ENCODE measurements at regions not wholly inside any gene's neighbourhood (a gene's known extent, or its start where the extent isn't known, plus 50 kb on each side); places are given as distances from the start of the nearest gene placed in this dataset.

- Histone ChIP-seq H3K56ac (ENCODE audit: extremely low read depth, insufficient read depth, low read length) (no peak overlapping the region), H3K4me3 (ENCODE audit: insufficient read depth, low read depth, low read length) (no peak overlapping the region), H3K4me2 (ENCODE audit: low read depth, low read length) (peak overlapping the region; percentile 1; the same call in 1 of the 2 replicates), H3K36me3 (ENCODE audit: control insufficient read depth, insufficient read depth, low read length) (no peaks in the 10 kb centered on the region), H3K4me1 (ENCODE audit: control insufficient read depth, insufficient read depth, low read length) (peaks cover 8% of the 10 kb centered on the region), H3K27ac (ENCODE audit: insufficient read depth, low read length) (no peak overlapping the region), H4K5ac (ENCODE audit: low read depth, low read length) (no peak overlapping the region), H4K20me1 (ENCODE audit: insufficient read depth, low read length) (no peaks in the 10 kb centered on the region; the same call in 1 of the 2 replicates), H2BK15ac (ENCODE audit: low read depth, low read length) (no peak overlapping the region), H2BK20ac (ENCODE audit: low read depth, low read length) (peak overlapping the region; percentile 27; the same call in 1 of the 2 replicates), H3K9me1 (ENCODE audit: insufficient read depth, low read length) (no peaks in the 10 kb centered on the region; the same call in 1 of the 2 replicates), H3K4ac (ENCODE audit: low read depth, low read length) (peak overlapping the region; percentile 58; the same call in 1 of the 2 replicates), H3K18ac (ENCODE audit: low read depth, low read length) (peak overlapping the region; percentile 6; the same call in 1 of the 2 replicates), H3K79me1 (ENCODE audit: low read depth in 1 of 2, low read length in 2 of 2) (no peaks in the 10 kb centered on the region), H3K23ac (ENCODE audit: low read depth, low read length) (no peak overlapping the region), H2BK5ac (ENCODE audit: low read depth, low read length, poor library complexity, severe bottlenecking) (peak overlapping the region; percentile 78), H2BK120ac (ENCODE audit: low read depth, low read length) (peak overlapping the region; percentile 21), H4K8ac (ENCODE audit: low read depth in 2 of 2, low read length in 2 of 2) (peak overlapping the region in 1 of 2 experiments; percentile 7; a peak in 1 of 4 replicates), H3K9ac (ENCODE audit: low read depth, low read length) (no peak overlapping the region), H2AK5ac (ENCODE audit: low read depth, low read length) (no peak overlapping the region), H3K9me3 (ENCODE audit: control insufficient read depth, insufficient read depth, low read length) (no peaks in the 10 kb centered on the region), H2AFZ (replicated peaks; ENCODE audit: low read length, poor library complexity) (no peak overlapping the region), H4K91ac (ENCODE audit: insufficient read depth, low read depth, low read length) (no peak overlapping the region), H3K14ac (replicated peaks; ENCODE audit: low read depth, low read length) (no peak overlapping the region), H2AK9ac (replicated peaks; ENCODE audit: low read depth, low read length, poor library complexity) (no peak overlapping the region), H3K27me3 (ENCODE audit: control insufficient read depth, insufficient read depth, low read length) (no peaks in the 10 kb centered on the region)
- no TSS peak for BruUV-seq (replicated peaks)
- WGBS, 2 experiments (ENCODE audit: extremely low coverage in 2 of 2, insufficient read length in 1 of 2): no CpG with 5 or more reads among the region's 3 CpGs
- in situ Hi-C loops (cut with MboI; ENCODE audit: low sequenced_read_pairs): no loop called here
- TF ChIP-seq RAD21 (IDR thresholded peaks at IDR 0.05; ENCODE audit: low read length) (no peak), MAZ (IDR thresholded peaks at IDR 0.05; ENCODE audit: borderline replicate concordance, low read depth, low read length) (no peak), SMC3 (IDR thresholded peaks at IDR 0.05; ENCODE audit: low read depth, low read length) (no peak), CEBPB (IDR thresholded peaks at IDR 0.05; ENCODE audit: low read depth, low read length) (peak; percentile 92), FOS (IDR thresholded peaks at IDR 0.05; ENCODE audit: low read depth, low read length) (peak; percentile 21; the same call in 1 of the 2 replicates), BHLHE40 (IDR thresholded peaks at IDR 0.05; ENCODE audit: low read depth, low read length) (0 out of 2 replicates have a peak, but pooled peaks have one; percentile 2)
- ATAC-seq (ENCODE audit: low read depth) (peak; percentile 30), DNase-seq (peak; percentile 73)
- intact Hi-C loops (cut with micrococcal nuclease): loop anchor here (1.0 kb wide), 1 partner anchor 121 kb away; no protein-coding TSS in a partner anchor
- dilution Hi-C loops (cut with HindIII; ENCODE audit: low sequenced_read_pairs, unreplicated experiment): no loop called here
- ChIA-PET POLR2A (ENCODE audit: unreplicated experiment) (no interaction called here), CTCF (no interaction called here)
Observed at GRCh38 chr11:95584180-95584579, 205.4 kb downstream of the FAM76B start.

Data from IMR-90 (cell line).